Right lobe of liver (tissue), 6 donors: ENCODE measurements at regions not wholly inside any gene's neighbourhood (a gene's known extent, or its start where the extent isn't known, plus 50 kb on each side); places are given as distances from the start of the nearest gene placed in this dataset.

ENCODE experiments used
- ATAC-seq, 4 donors: fragments of 200-7000 bp; cut with Tn5 transposase; one replicate each; pipeline ENCODE4 v1.9.1; 2020; ENCODE audit warnings: mild to moderate bottlenecking in 4 of 4, moderate library complexity in 4 of 4
- DNase-seq, 3 donors: peaks; one replicate each; pipeline ENCODE4 v3.0.0-alpha.2; 2020
- H3K27ac ChIP-seq, 3 donors: fragments of 200-600 bp; one replicate each; pipeline ENCODE4 v1.8.0; 2022
- H3K27me3 ChIP-seq, 2 donors: fragments of 200-600 bp; one replicate each; pipeline ENCODE4 v1.8.0; 2022
- H3K36me3 ChIP-seq, 4 donors: fragments of 200-600 bp; sonication (generic) in 1 of 4; one replicate each; pipeline versions ENCODE4 v1.5.1 to v1.8.0; 2017 to 2022; ENCODE audit warnings: control low read depth in 1 of 4
- H3K4me1 ChIP-seq, 4 donors: fragments of 200-600 bp; sonication (generic) in 1 of 4; one replicate each; pipeline versions ENCODE4 v1.5.1 to v1.8.0; 2017 to 2022; ENCODE audit warnings: control low read depth in 1 of 4
- H3K4me3 ChIP-seq, 3 donors: fragments of 200-600 bp; one replicate each; pipeline ENCODE4 v1.8.0; 2022
- H3K9me3 ChIP-seq, 4 donors: fragments of 200-600 bp; sonication (generic) in 1 of 4; one replicate each; pipeline versions ENCODE4 v1.5.1 to v1.8.0; 2017 to 2022; ENCODE audit warnings: control low read depth in 1 of 4
- CTCF ChIP-seq, 4 donors: fragments of 200-600 bp in 3 of 4; fragments of 450-650 bp in 1 of 4; IDR thresholded peaks; one replicate each; pipeline versions ENCODE4 v1.5.1 to v1.8.0; 2016 to 2022; ENCODE audit warnings: antibody characterized with exemption in 4 of 4, mild to moderate bottlenecking in 2 of 4
- POLR2A ChIP-seq: fragments of 450-650 bp; IDR thresholded peaks from one replicate; pipeline ENCODE4 v1.6.1; 2017; ENCODE audit warnings: antibody characterized with exemption, mild to moderate bottlenecking
- WGBS: methylation state at CpG from one replicate; pipeline ENCODE4 v1.1.6; 2018; ENCODE audit warnings: low coverage, low lambda C conversion rate; ENCODE audit not compliant: insufficient coverage; ENCODE audit errors: missing lambda C conversion rate; 5-methylcytosine and 5-hydroxymethylcytosine counted together
- intact Hi-C, 2 donors: fragments of 100-400 bp; cut with DNase I; formaldehyde crosslinking; loops; one replicate each; pipeline versions ENCODE4 v1.11.2 to v1.14.1; 2022
- donor health status: DM: no; HTN: yes; CAD: no.
- donor health status: DM: no; HTN: no; CAD: no.
- donor health status: DM: no; HTN: no; CAD: no.
- donor health status: DM: no; HTN: yes; CAD: no.
- donor health status: DM: no; HTN: yes; CAD: no.

GRCh38 chr13:64912141-64912540, 2318.0 kb downstream of the PCDH9 start:
- Histone ChIP-seq H3K27me3 (no peaks in the 10 kb centered on the region), H3K4me3 (no peak overlapping the region), H3K9me3 (no peaks in the 10 kb centered on the region), H3K4me1 (no peaks in the 10 kb centered on the region), H3K27ac (no peak overlapping the region), H3K36me3 (no peaks in the 10 kb centered on the region)
- DNase-seq (no peak), ATAC-seq (no peak)
- 46% methylated on average over 1 of the region's 2 CpGs for WGBS
- intact Hi-C loops: no loop called here
- TF ChIP-seq POLR2A: no peak
- no peak for TF ChIP-seq CTCF (IDR thresholded peaks at IDR 0.05)

DNA sequence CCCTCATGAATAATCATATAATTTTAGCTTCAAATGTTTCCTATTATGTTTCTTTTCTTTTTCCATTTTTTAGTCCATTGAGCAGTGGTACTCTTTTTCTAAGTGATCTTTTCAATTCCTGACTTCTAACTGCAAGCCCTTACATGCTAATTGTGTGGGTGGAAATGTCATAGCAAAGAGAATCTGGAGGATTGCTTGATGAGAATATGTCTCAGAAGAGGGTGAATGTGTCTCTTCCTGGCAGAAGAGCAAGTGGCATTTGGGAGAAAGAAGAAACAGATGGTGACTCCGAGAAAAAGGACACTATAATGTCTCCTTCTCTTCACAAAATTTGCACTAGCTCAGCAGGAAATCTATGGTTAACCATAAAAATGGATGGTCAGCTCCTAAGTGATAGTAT, 2320.0 kb downstream of the PCDH9 start:
- intact Hi-C loops: no loop called here
- no peak for TF ChIP-seq POLR2A
- no peak for TF ChIP-seq CTCF (IDR thresholded peaks at IDR 0.05)

DNA sequence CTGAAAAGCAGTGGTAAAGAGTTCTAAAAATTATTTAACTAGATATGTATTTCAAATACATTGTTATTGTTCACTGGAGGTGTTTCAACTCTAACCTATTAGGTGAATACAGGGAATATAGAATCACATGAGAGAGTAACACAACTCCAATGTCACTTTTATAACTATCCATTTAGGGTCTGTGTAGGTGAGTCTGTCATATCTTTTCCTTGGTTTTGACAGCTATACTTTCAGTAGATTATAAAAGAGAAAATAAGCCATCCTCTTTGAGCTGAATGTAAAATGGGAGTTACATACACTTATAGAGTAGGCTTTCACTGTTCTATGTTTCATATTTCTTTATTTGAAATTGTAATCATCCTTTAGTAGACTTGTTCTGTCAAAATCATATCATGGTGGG, 2321.0 kb downstream of the PCDH9 start:
- no peak overlapping the region for H3K4me3 ChIP-seq
- no peaks in the 10 kb centered on the region for H3K9me3 ChIP-seq
- DNase-seq (no peak), ATAC-seq (no peak)
- TF ChIP-seq CTCF (IDR thresholded peaks at IDR 0.05) (no peak), POLR2A (no peak)
- H3K36me3 ChIP-seq: no peaks in the 10 kb centered on the region
- intact Hi-C loops: no loop called here
- no peaks in the 10 kb centered on the region for H3K27me3 ChIP-seq
- no peaks in the 10 kb centered on the region for H3K4me1 ChIP-seq
- no peak overlapping the region for H3K27ac ChIP-seq

More for the DNA sequence above, 2320.0 kb downstream of the PCDH9 start:
- Histone ChIP-seq H3K27ac (no peak overlapping the region), H3K4me1 (no peaks in the 10 kb centered on the region), H3K9me3 (no peaks in the 10 kb centered on the region), H3K4me3 (no peak overlapping the region), H3K27me3 (no peaks in the 10 kb centered on the region), H3K36me3 (no peaks in the 10 kb centered on the region)
- DNase-seq (no peak), ATAC-seq (no peak)
- WGBS: 33% methylated on average over 1 of the region's 1 CpG

DNA sequence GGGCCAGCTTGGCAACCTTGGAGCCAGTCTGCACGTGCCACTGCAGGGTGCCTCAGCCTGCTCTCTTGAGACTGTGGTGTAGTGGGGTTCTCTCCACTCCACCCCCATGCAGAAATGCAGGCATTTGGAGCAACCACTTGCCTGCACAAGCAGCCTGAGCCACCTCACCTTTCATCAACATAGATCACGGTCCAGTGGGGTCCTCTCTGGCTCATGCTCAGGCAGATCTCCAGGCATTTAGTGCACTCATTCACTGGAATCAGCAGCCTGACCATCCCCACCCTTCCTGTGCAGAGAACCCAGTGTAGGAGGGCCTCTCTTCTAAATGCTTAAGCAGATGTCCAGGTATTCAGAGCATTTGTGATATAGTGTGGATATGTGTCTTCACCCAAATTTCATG, 2330.1 kb downstream of the PCDH9 start:
- Histone ChIP-seq H3K4me3 (no peak overlapping the region), H3K9me3 (no peaks in the 10 kb centered on the region), H3K36me3 (no peaks in the 10 kb centered on the region), H3K27ac (no peak overlapping the region), H3K27me3 (no peaks in the 10 kb centered on the region), H3K4me1 (no peaks in the 10 kb centered on the region)
- TF ChIP-seq CTCF (IDR thresholded peaks at IDR 0.05) (no peak), POLR2A (no peak)
- DNase-seq: no peak
- intact Hi-C loops: no loop called here
- no peak for ATAC-seq
- 17% methylated on average over 1 of the region's 2 CpGs for WGBS

DNA sequence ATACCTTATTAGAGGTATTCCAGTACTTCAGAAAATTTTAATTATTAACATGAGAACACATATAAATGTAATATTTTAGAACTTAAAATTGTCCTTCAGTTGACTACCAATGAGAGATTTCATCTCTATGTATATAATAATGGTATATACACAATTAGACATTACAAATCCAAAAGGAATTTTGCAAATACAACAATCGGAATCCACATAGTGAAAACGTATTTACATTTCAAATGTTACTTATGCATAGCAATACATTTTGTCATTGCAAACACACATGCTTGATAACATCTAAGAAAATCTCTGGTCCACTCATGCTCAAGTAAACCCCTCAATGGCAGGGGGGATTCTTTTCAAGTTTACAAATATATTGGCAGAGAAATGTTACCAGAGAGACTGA, 2345.2 kb downstream of the PCDH9 start:
- Histone ChIP-seq H3K4me3 (no peak overlapping the region), H3K9me3 (no peaks in the 10 kb centered on the region), H3K4me1 (no peaks in the 10 kb centered on the region), H3K36me3 (no peaks in the 10 kb centered on the region), H3K27ac (no peak overlapping the region), H3K27me3 (no peaks in the 10 kb centered on the region)
- intact Hi-C loops: no loop called here
- ATAC-seq: no peak
- TF ChIP-seq CTCF (IDR thresholded peaks at IDR 0.05) (no peak), POLR2A (no peak)
- DNase-seq: no peak
- WGBS: 36% methylated on average over 2 of the region's 2 CpGs
